Keratinocyte (primary cell): ENCODE measurements at regions not wholly inside any gene's neighbourhood (a gene's known extent, or its start where the extent isn't known, plus 50 kb on each side); places are given as distances from the start of the nearest gene placed in this dataset.

Source experiments
- DNase-seq: peaks from one replicate; pipeline ENCODE4 v3.0.0-alpha.2; 2011; ENCODE audit warnings: low read depth, missing footprints, low spot score
- FAIRE-seq: peaks from 2 replicates; lab custom pipeline; 2011; peaks lifted over from hg19 to GRCh38; lab: Jason Lieb, UNC
- H2AFZ ChIP-seq: 2 replicates; pipeline ENCODE4 v1.6.0; 2012; ENCODE audit warnings: low read length, control low read depth, inconsistent platforms; ENCODE audit not compliant: control insufficient read depth
- H3K27ac ChIP-seq: 2 replicates; pipeline ENCODE4 v1.5.1; 2011; ENCODE audit warnings: low read length; ENCODE audit not compliant: control insufficient read depth, insufficient read depth
- H3K27me3 ChIP-seq: 3 replicates; pipeline ENCODE4 v1.6.0; 2011; ENCODE audit warnings: low read length; ENCODE audit not compliant: control insufficient read depth, insufficient read depth; ENCODE audit errors: extremely low read depth
- H3K36me3 ChIP-seq, 2 experiments: 2 replicates in 1 of 2; 3 replicates in 1 of 2; pipeline ENCODE4 v1.5.1; 2011; ENCODE audit warnings: low read length in 2 of 2, mild to moderate bottlenecking in 1 of 2; ENCODE audit not compliant: control insufficient read depth in 2 of 2, insufficient read depth in 2 of 2; ENCODE audit errors: extremely low read depth in 1 of 2
- H3K4me1 ChIP-seq: 3 replicates; pipeline ENCODE4 v1.5.1; 2011; ENCODE audit warnings: low read length; ENCODE audit not compliant: control insufficient read depth, insufficient read depth; ENCODE audit errors: extremely low read depth
- H3K4me2 ChIP-seq: 3 replicates; pipeline ENCODE4 v1.6.0; 2011; ENCODE audit warnings: low read depth, low read length; ENCODE audit not compliant: control insufficient read depth, insufficient read depth; ENCODE audit errors: extremely low read depth
- H3K4me3 ChIP-seq, 3 experiments: fragments of 200-600 bp in 1 of 3; sonication (generic) in 1 of 3; 2 replicates in 2 of 3; 3 replicates in 1 of 3; pipeline ENCODE4 v1.5.1; 2011 to 2016; ENCODE audit warnings: low read length in 3 of 3, mild to moderate bottlenecking in 3 of 3, control low read depth in 2 of 3, inconsistent platforms in 1 of 3, low read depth in 1 of 3, mixed read lengths in 1 of 3, mixed run types in 1 of 3, moderate library complexity in 1 of 3; ENCODE audit not compliant: control insufficient read depth in 2 of 3, insufficient read depth in 2 of 3; ENCODE audit errors: extremely low read depth in 1 of 3
- H3K79me2 ChIP-seq: 2 replicates; pipeline ENCODE4 v1.6.0; 2012; ENCODE audit warnings: low read length; ENCODE audit not compliant: control insufficient read depth, insufficient read depth
- H3K9ac ChIP-seq: 3 replicates; pipeline ENCODE4 v1.6.0; 2011; ENCODE audit warnings: low read length; ENCODE audit not compliant: control insufficient read depth, insufficient read depth; ENCODE audit errors: extremely low read depth
- H3K9me1 ChIP-seq: 3 replicates; pipeline ENCODE4 v1.6.0; 2011; ENCODE audit warnings: low read length; ENCODE audit not compliant: control insufficient read depth, insufficient read depth; ENCODE audit errors: extremely low read depth
- H3K9me3 ChIP-seq: 2 replicates; pipeline ENCODE4 v1.5.1; 2012; ENCODE audit warnings: low read depth, low read length; ENCODE audit not compliant: control insufficient read depth
- H4K20me1 ChIP-seq: 3 replicates; pipeline ENCODE4 v1.6.0; 2011; ENCODE audit warnings: low read length; ENCODE audit not compliant: control insufficient read depth, insufficient read depth; ENCODE audit errors: extremely low read depth
- CTCF ChIP-seq, 3 experiments: IDR thresholded peaks in 1 of 3; conservative IDR thresholded peaks in 1 of 3; optimal IDR thresholded peaks in 1 of 3; 2 replicates in 2 of 3; 3 replicates in 1 of 3; pipeline versions ENCODE3 to v1.5.1; 2011; ENCODE audit warnings: low read length in 3 of 3, mild to moderate bottlenecking in 3 of 3, moderate library complexity in 2 of 3, control low read depth in 1 of 3, inconsistent platforms in 1 of 3; ENCODE audit not compliant: insufficient read depth in 2 of 3; ENCODE audit errors: extremely low read depth in 1 of 3
- EZH2 ChIP-seq: IDR thresholded peaks from one replicate; pipeline ENCODE4 v1.6.1; 2012; ENCODE audit warnings: inconsistent platforms, mild to moderate bottlenecking, low read length, moderate library complexity
- dilution Hi-C: fragments of 300-500 bp; cut with MboI; formaldehyde crosslinking; loops from one replicate; pipeline ENCODE4 v1.7.0; 2020; ENCODE audit warnings: low sequenced_read_pairs; ENCODE audit not compliant: extremely low pct_ligation_motif_present

- H3K9me1 ChIP-seq: no peaks in the 10 kb centered on the region
- H3K36me3 ChIP-seq: no peaks in the 10 kb centered on the region
- peaks cover 29% of the 10 kb centered on the region for H3K27me3 ChIP-seq
- no peak overlapping the region for H3K27ac ChIP-seq
- no peak overlapping the region for H3K9ac ChIP-seq
- no peaks in the 10 kb centered on the region for H3K79me2 ChIP-seq
- H3K4me2 ChIP-seq: no peak overlapping the region
- no peak for DNase-seq
- no peak for FAIRE-seq
- no peak for TF ChIP-seq CTCF (optimal IDR thresholded peaks at IDR 0.05 in 1 of 3, IDR thresholded peaks at IDR 0.05 in 1 of 3, conservative IDR thresholded peaks at IDR 0.05 in 1 of 3; ENCODE audit: extremely low read depth in 1 of 3, insufficient read depth in 2 of 3, low read length in 3 of 3)
- no peak for TF ChIP-seq EZH2
- no peak overlapping the region for H3K4me3 ChIP-seq
- dilution Hi-C loops: no loop called here
- H4K20me1 ChIP-seq: peaks cover 3% of the 10 kb centered on the region
- peaks cover 27% of the 10 kb centered on the region for H3K4me1 ChIP-seq
- no peak overlapping the region for H2AFZ ChIP-seq
- no peaks in the 10 kb centered on the region for H3K9me3 ChIP-seq
These were observed 168.8 kb upstream of the TLE3 start for GRCh38 chr15:70266412-70267121.

- Histone ChIP-seq H3K4me2 (no peak overlapping the region), H3K9ac (no peak overlapping the region)
These were observed 168.3 kb upstream of the TLE3 start for GRCh38 chr15:70265986-70266385.

More at GRCh38 chr15:70265986-70266385, 168.3 kb upstream of the TLE3 start:
- DNase-seq (no peak), FAIRE-seq (no peak)
- Histone ChIP-seq H3K4me1 (peaks cover 21% of the 10 kb centered on the region), H3K9me1 (no peaks in the 10 kb centered on the region), H2AFZ (no peak overlapping the region), H3K4me3 (no peak overlapping the region), H4K20me1 (peaks cover 3% of the 10 kb centered on the region), H3K9me3 (no peaks in the 10 kb centered on the region), H3K27ac (no peak overlapping the region), H3K79me2 (no peaks in the 10 kb centered on the region), H3K36me3 (no peaks in the 10 kb centered on the region), H3K27me3 (peaks cover 35% of the 10 kb centered on the region)
- dilution Hi-C loops: no loop called here
- no peak for TF ChIP-seq EZH2
- no peak for TF ChIP-seq CTCF (optimal IDR thresholded peaks at IDR 0.05 in 1 of 3, IDR thresholded peaks at IDR 0.05 in 1 of 3, conservative IDR thresholded peaks at IDR 0.05 in 1 of 3; ENCODE audit: extremely low read depth in 1 of 3, insufficient read depth in 2 of 3, low read length in 3 of 3)
